SU-DHL-6 (cell line): ENCODE measurements at regions not wholly inside any gene's neighbourhood (a gene's known extent, or its start where the extent isn't known, plus 50 kb on each side); places are given as distances from the start of the nearest gene placed in this dataset.

Experiments
- CTCF ChIP-seq: fragments of 200-600 bp; sonication (generic); IDR thresholded peaks from one replicate; pipeline ENCODE4 v1.5.1; 2017; ENCODE audit warnings: antibody characterized with exemption, mild to moderate bottlenecking, low read length, moderate library complexity; ENCODE audit not compliant: insufficient read depth, poor library complexity, severe bottlenecking
- EZH2phosphoT487 ChIP-seq: fragments of 200-600 bp; sonication (generic), shearing (Covaris generic); conservative IDR thresholded peaks from 2 replicates; pipeline ENCODE4 v1.6.1; 2018; ENCODE audit warnings: mild to moderate bottlenecking, antibody characterized with exemption, low read length, moderate library complexity, mixed read lengths

- TF ChIP-seq CTCF (no peak), EZH2phosphoT487 (no peak)
Observed at GRCh38 chr2:7971248-7971647, 710.6 kb upstream of the ID2 start.
